Mammary epithelial cell (primary cell): ENCODE measurements at regions not wholly inside any gene's neighbourhood (a gene's known extent, or its start where the extent isn't known, plus 50 kb on each side); places are given as distances from the start of the nearest gene placed in this dataset.

Experiments
- CTCF ChIP-seq, 2 donors: IDR thresholded peaks in 1 of 2; conservative IDR thresholded peaks in 1 of 2; 2 replicates each; pipeline ENCODE4 v1.5.1; 2011 to 2012; ENCODE audit warnings: inconsistent platforms in 2 of 2, low read length in 2 of 2, mild to moderate bottlenecking in 2 of 2, control low read depth in 1 of 2, low read depth in 1 of 2; ENCODE audit not compliant: insufficient read depth in 1 of 2; ENCODE audit errors: extremely low read depth in 1 of 2
- EZH2 ChIP-seq: IDR thresholded peaks from 2 replicates; pipeline ENCODE4 v1.6.1; 2012; ENCODE audit warnings: low read length, inconsistent platforms, borderline replicate concordance

GRCh38 chr5:29239606-29240005 is 1953.9 kb upstream of the CDH6 start:
- no peak for TF ChIP-seq CTCF (conservative IDR thresholded peaks at IDR 0.05 in 1 of 2, IDR thresholded peaks at IDR 0.05 in 1 of 2; ENCODE audit: extremely low read depth in 1 of 2, insufficient read depth in 1 of 2, low read depth in 1 of 2, low read length in 2 of 2)
- no peak for TF ChIP-seq EZH2
